ENCODE measurements at regions not wholly inside any gene's neighbourhood (a gene's known extent, or its start where the extent isn't known, plus 50 kb on each side); places are given as distances from the start of the nearest gene placed in this dataset.

DNA sequence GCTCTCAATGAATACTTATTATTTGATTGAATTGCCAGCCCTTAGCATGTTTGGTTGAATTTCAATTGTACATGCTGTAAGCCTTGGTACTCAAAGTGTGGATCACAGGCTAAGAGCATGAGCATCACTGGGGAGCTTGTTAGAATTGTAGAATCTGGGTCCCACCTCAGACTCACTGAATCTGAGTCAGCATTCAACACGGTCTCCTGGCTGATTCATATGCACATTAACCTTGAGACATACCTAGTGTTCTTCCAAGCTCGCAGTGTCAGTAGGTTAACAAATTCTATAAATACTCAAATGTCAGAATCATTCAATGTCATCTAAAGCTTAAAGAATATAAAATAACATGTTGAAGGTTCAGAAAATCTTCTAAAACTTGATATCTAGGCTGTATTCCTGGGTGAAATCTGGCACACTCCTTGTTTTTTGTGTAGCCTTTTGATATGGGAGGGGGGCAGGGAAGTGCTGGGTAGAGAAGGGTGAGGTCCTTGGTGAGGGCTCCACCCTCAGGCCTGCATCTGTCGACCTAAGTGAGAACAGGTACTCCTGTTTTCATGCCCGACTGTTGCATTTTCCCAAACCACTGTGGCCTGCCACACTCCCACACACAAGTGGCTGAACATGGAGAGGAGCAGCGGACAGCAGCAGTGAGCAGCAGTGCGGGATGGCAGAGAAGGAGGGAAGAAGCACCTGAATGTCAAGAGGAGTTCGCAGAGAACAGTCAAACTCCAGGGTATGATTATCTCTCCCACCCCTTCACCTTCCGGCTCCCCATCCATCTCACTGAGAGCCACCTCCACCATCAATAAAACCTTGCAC, 529.6 kb upstream of the IGFBP7 start:
- no peaks in the 10 kb centered on the region for H3K9me3 ChIP-seq (ENCODE audit: control insufficient read depth, insufficient read depth, low read length)
- no peak overlapping the region for H3K4me3 ChIP-seq (ENCODE audit: low read depth, low read length)
- H3K4me1 ChIP-seq (ENCODE audit: control insufficient read depth, insufficient read depth, low read length) = peaks cover 20% of the 10 kb centered on the region
- no peaks in the 10 kb centered on the region for H3K27me3 ChIP-seq (ENCODE audit: control insufficient read depth, insufficient read depth, low read length)
- no peaks in the 10 kb centered on the region for H3K36me3 ChIP-seq (ENCODE audit: control insufficient read depth, insufficient read depth, low read length)
- H3K9ac ChIP-seq (ENCODE audit: low read depth, low read length) = no peak overlapping the region
- H3K27ac ChIP-seq (ENCODE audit: low read depth, low read length) = no peak overlapping the region

DNA sequence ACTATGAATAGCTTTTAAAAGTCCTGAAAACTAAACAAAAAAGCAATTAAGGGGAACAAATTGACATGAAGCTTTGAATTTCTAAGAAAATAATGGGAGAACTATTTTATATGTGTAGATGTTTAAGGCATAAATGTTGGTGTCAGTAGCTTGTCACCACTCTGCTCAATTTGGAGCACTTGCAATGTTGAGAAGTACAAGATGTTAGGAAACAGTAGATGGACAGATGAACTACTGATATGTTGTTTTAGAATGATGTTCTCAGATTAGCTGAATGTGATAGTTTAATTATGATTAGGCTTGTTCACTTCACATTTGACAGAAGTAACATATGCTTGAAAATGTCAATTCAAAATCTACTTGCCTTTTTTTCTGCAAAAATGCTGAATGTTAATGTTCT, 525.7 kb upstream of the IGFBP7 start:
- H3K4me3 ChIP-seq (ENCODE audit: low read depth, low read length) = no peak overlapping the region
- no peaks in the 10 kb centered on the region for H3K36me3 ChIP-seq (ENCODE audit: control insufficient read depth, insufficient read depth, low read length)
- peaks cover 20% of the 10 kb centered on the region for H3K4me1 ChIP-seq (ENCODE audit: control insufficient read depth, insufficient read depth, low read length)
- no peak overlapping the region for H3K9ac ChIP-seq (ENCODE audit: low read depth, low read length)
- H3K27ac ChIP-seq (ENCODE audit: low read depth, low read length) = no peak overlapping the region
- no peaks in the 10 kb centered on the region for H3K27me3 ChIP-seq (ENCODE audit: control insufficient read depth, insufficient read depth, low read length)
- no peaks in the 10 kb centered on the region for H3K9me3 ChIP-seq (ENCODE audit: control insufficient read depth, insufficient read depth, low read length)

DNA sequence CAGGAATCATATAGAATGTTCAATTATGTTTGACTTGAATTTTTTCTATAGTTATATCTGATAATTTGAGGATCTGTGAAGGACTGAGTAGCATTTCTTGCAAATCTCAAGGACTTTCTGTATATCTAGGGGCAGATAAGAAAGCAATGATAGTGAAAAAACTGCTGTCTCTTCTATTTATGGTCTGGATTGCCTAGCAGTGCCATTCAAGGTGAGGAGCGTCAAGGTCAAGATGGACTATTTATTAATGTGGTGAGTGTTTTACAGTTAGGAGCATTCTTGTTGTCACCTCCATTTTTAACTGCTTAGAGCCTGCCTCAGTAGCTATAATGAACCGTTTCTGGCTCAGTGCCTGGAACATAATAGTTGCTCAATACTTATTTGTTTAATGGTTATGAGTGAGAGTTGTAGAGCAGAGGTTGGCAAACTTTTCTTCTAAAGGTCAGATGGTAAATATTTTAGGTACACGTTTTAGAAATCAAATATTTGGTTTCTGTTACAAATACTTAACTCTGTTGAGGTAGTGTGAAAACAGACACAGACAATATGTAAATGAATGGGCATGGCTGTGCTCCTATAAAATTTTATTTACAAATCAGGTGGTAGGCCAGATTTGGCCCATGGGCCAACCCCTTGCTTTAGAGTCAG, 523.2 kb upstream of the IGFBP7 start:
- Histone ChIP-seq H3K4me1 (ENCODE audit: control insufficient read depth, insufficient read depth, low read length) (0 out of 2 replicates have a peak, but pooled peaks cover 8% of the 10 kb centered on the region), H3K36me3 (ENCODE audit: control insufficient read depth, insufficient read depth, low read length) (no peaks in the 10 kb centered on the region)

DNA sequence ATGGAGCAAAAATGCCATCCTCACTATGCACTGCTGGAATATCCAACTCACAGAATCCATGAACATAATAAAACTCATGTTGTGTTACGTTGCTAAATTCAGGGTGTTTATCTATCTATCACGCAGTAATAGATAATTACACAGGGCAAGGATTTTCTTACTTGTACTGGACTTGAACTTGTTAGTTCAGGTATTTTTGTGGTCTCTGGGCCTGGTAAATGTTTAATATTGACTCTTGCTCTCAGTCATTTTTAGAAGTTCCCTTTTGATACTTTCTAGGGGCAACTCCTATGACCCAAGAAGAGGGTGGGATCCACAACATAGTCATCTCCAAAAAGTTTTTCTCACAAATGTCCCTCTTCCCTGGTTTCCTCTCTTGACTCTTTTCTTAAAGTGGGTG, 522.4 kb upstream of the IGFBP7 start:
- Histone ChIP-seq H3K27ac (ENCODE audit: low read depth, low read length) (no peak overlapping the region), H3K4me1 (ENCODE audit: control insufficient read depth, insufficient read depth, low read length) (0 out of 2 replicates have a peak, but pooled peaks cover 1% of the 10 kb centered on the region), H3K36me3 (ENCODE audit: control insufficient read depth, insufficient read depth, low read length) (no peaks in the 10 kb centered on the region), H3K4me3 (ENCODE audit: low read depth, low read length) (no peak overlapping the region), H3K9ac (ENCODE audit: low read depth, low read length) (no peak overlapping the region), H3K27me3 (ENCODE audit: control insufficient read depth, insufficient read depth, low read length) (no peaks in the 10 kb centered on the region), H3K9me3 (ENCODE audit: control insufficient read depth, insufficient read depth, low read length) (no peaks in the 10 kb centered on the region)

More for the DNA sequence above, 523.2 kb upstream of the IGFBP7 start:
- Histone ChIP-seq H3K27ac (ENCODE audit: low read depth, low read length) (no peak overlapping the region), H3K9ac (ENCODE audit: low read depth, low read length) (no peak overlapping the region), H3K27me3 (ENCODE audit: control insufficient read depth, insufficient read depth, low read length) (no peaks in the 10 kb centered on the region), H3K9me3 (ENCODE audit: control insufficient read depth, insufficient read depth, low read length) (no peaks in the 10 kb centered on the region), H3K4me3 (ENCODE audit: low read depth, low read length) (no peak overlapping the region)

DNA sequence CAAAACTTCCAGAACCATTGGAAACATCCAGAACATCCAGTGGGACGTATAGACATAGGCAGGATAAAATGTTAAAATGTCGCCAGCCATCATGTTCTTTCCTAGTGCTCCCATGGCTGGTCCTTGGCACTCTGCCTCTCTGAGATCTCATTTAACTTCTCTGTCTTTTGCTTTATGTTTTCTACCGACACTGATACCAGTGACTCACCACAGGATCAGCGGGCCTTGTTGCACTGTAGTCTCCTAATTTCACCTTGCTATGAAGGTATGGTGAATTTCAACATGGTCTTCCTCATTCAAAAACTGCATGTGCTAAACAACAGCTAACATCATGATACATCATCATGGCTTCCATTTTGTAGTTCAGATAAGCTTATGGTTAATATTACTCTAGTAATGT, 521.0 kb upstream of the IGFBP7 start:
- H3K27ac ChIP-seq (ENCODE audit: low read depth, low read length) = no peak overlapping the region
- H3K9me3 ChIP-seq (ENCODE audit: control insufficient read depth, insufficient read depth, low read length) = no peaks in the 10 kb centered on the region
- H3K4me1 ChIP-seq (ENCODE audit: control insufficient read depth, insufficient read depth, low read length) = no peaks in the 10 kb centered on the region
- H3K4me3 ChIP-seq (ENCODE audit: low read depth, low read length) = no peak overlapping the region
- H3K9ac ChIP-seq (ENCODE audit: low read depth, low read length) = no peak overlapping the region
- no peaks in the 10 kb centered on the region for H3K36me3 ChIP-seq (ENCODE audit: control insufficient read depth, insufficient read depth, low read length)
- no peaks in the 10 kb centered on the region for H3K27me3 ChIP-seq (ENCODE audit: control insufficient read depth, insufficient read depth, low read length)

DNA sequence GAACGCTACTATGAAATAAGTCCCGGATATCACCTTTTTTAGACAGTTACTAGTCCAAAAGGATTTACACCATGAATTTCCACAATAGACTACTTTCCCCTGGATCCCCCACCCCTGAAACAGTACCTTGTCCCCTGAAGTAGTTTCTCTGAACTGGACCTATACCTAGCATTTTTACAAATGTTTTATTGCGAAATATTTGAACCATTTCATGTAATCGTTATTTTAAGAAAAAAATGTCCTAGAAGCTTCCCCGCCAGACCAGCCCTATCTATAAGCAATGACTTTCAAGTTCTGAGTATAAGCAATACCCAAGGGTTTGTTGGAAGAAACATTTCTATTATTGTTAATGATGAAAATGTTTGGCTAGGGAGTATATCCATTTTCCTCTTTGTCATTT, 517.8 kb upstream of the IGFBP7 start:
- no peaks in the 10 kb centered on the region for H3K36me3 ChIP-seq (ENCODE audit: control insufficient read depth, insufficient read depth, low read length)
- H3K9me3 ChIP-seq (ENCODE audit: control insufficient read depth, insufficient read depth, low read length) = peaks cover 11% of the 10 kb centered on the region
- H3K9ac ChIP-seq (ENCODE audit: low read depth, low read length) = no peak overlapping the region
- H3K27ac ChIP-seq (ENCODE audit: low read depth, low read length) = no peak overlapping the region
- H3K27me3 ChIP-seq (ENCODE audit: control insufficient read depth, insufficient read depth, low read length) = no peaks in the 10 kb centered on the region
- H3K4me1 ChIP-seq (ENCODE audit: control insufficient read depth, insufficient read depth, low read length) = no peaks in the 10 kb centered on the region
- H3K4me3 ChIP-seq (ENCODE audit: low read depth, low read length) = no peak overlapping the region

DNA sequence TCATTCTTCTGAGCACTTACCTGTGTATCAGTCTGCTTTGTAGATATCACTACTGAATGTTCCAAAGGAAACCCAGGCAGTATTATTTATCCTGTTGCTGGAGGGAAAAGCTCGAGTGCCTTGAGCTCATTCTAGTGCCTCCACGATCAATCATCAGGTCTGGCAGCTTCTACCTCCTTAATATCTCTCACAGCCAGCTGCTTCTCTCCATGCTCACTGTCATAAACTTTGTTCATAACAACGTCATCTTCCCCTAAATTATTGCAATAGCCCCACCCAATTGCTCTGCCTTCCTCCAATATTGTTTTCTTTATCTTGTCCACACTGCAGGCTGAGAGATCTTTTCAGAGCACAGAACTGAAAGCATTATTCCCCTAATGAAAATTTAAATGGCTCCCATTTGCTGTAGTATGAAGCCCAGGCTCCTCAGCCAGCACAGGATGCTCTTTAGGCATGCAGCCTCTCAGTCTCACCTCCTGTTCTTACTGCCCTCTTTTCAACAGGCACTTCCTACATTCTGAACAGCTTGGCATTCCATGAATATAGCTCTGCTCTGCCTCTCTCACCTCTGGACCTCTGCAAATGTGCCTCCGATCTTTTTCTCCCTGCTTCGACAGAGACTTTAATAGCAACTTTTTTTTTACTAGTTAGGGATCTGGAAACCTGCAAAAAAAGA, 504.2 kb upstream of the IGFBP7 start:
- Histone ChIP-seq H3K9me3 (ENCODE audit: control insufficient read depth, insufficient read depth, low read length) (no peaks in the 10 kb centered on the region), H3K4me1 (ENCODE audit: control insufficient read depth, insufficient read depth, low read length) (no peaks in the 10 kb centered on the region; the same call in 1 of the 2 replicates), H3K4me3 (ENCODE audit: low read depth, low read length) (no peak overlapping the region), H3K36me3 (ENCODE audit: control insufficient read depth, insufficient read depth, low read length) (no peaks in the 10 kb centered on the region), H3K9ac (ENCODE audit: low read depth, low read length) (no peak overlapping the region), H3K27me3 (ENCODE audit: control insufficient read depth, insufficient read depth, low read length) (no peaks in the 10 kb centered on the region), H3K27ac (ENCODE audit: low read depth, low read length) (no peak overlapping the region)

DNA sequence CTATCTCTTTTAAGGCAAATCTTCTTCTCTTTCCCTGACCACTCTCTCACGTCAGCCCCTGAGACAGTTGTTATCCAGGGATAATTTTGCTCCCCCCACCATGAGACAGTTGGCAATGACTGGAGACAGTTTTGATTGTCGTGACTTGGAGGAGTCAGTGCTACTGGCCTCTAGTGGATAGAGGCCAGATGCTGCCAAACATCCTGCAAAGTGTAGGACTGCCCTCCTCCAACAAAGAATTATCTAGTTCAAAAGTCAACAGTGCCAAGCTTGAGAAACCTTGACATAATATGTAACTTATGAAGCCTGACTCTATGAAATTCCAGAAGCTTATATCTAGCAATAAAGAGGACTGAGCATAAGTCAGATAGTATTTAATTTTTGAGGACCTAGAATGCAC, 502.1 kb upstream of the IGFBP7 start:
- Histone ChIP-seq H3K4me1 (ENCODE audit: control insufficient read depth, insufficient read depth, low read length) (no peaks in the 10 kb centered on the region; the same call in 1 of the 2 replicates), H3K36me3 (ENCODE audit: control insufficient read depth, insufficient read depth, low read length) (no peaks in the 10 kb centered on the region), H3K9me3 (ENCODE audit: control insufficient read depth, insufficient read depth, low read length) (no peaks in the 10 kb centered on the region), H3K9ac (ENCODE audit: low read depth, low read length) (no peak overlapping the region), H3K27me3 (ENCODE audit: control insufficient read depth, insufficient read depth, low read length) (no peaks in the 10 kb centered on the region), H3K27ac (ENCODE audit: low read depth, low read length) (no peak overlapping the region), H3K4me3 (ENCODE audit: low read depth, low read length) (no peak overlapping the region)

DNA sequence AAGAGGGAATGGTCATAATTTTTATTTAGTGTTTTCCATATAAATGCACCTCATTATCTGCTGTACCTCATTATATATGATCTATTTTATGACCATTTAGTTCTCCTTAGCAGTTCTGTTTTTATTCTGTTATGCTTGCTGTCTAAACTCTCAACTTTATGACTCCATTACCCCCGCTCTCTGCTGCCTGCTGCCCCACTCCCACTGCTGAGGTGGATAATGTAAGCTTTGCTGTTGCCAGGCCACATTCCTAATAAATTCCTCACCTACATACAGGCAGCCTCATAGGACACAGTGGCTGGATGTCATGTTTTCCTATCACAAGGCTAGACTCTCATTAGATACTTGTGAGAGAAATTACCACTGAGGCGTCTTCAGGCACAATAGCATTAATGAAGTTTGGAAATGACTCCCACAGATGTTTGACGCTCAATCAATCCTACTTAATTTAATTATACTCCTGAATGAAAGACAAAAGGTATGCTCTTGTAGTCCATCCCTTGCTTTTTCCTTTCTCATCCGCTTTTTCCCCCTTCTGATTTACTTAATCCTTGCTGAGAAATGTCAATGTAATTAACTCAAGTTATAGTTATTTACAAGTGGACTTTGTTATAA, 497.5 kb upstream of the IGFBP7 start:
- Histone ChIP-seq H3K9me3 (ENCODE audit: control insufficient read depth, insufficient read depth, low read length) (no peaks in the 10 kb centered on the region), H3K27me3 (ENCODE audit: control insufficient read depth, insufficient read depth, low read length) (no peaks in the 10 kb centered on the region), H3K4me3 (ENCODE audit: low read depth, low read length) (no peak overlapping the region), H3K27ac (ENCODE audit: low read depth, low read length) (no peak overlapping the region), H3K4me1 (ENCODE audit: control insufficient read depth, insufficient read depth, low read length) (no peaks in the 10 kb centered on the region), H3K9ac (ENCODE audit: low read depth, low read length) (no peak overlapping the region), H3K36me3 (ENCODE audit: control insufficient read depth, insufficient read depth, low read length) (no peaks in the 10 kb centered on the region)

DNA sequence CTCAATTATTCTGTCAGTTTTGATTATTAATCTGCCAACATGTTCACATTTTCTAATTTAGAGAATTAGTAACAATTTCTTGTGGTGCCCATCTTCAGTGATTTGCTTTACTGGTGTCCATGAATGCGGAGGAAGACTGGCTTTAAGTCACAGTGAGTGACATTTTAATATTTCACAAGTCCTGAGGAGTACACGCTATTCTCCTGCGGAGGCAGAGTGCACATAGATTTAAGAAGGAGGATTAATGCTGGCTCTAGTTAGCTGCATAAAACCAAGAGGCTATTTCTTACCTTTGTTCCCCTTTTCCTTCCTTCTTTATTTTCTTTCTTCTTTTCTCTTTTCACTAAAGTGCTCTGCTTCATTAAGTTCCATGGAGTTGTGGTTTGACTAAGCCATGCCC, 495.2 kb upstream of the IGFBP7 start:
- H3K27me3 ChIP-seq (ENCODE audit: control insufficient read depth, insufficient read depth, low read length) = no peaks in the 10 kb centered on the region
- no peak overlapping the region for H3K9ac ChIP-seq (ENCODE audit: low read depth, low read length)
- H3K27ac ChIP-seq (ENCODE audit: low read depth, low read length) = no peak overlapping the region
- no peaks in the 10 kb centered on the region for H3K36me3 ChIP-seq (ENCODE audit: control insufficient read depth, insufficient read depth, low read length)
- H3K4me1 ChIP-seq (ENCODE audit: control insufficient read depth, insufficient read depth, low read length) = no peaks in the 10 kb centered on the region
- no peaks in the 10 kb centered on the region for H3K9me3 ChIP-seq (ENCODE audit: control insufficient read depth, insufficient read depth, low read length)
- H3K4me3 ChIP-seq (ENCODE audit: low read depth, low read length) = no peak overlapping the region

Data from HUES48 (cell line).